ENCODE measurements at regions not wholly inside any gene's neighbourhood (a gene's known extent, or its start where the extent isn't known, plus 50 kb on each side); places are given as distances from the start of the nearest gene placed in this dataset.
"Not testable (repeated sequence)": the region's sequence is repeated elsewhere in the genome, so short reads cannot be mapped to it uniquely, and the experiment has no call there.

DNA sequence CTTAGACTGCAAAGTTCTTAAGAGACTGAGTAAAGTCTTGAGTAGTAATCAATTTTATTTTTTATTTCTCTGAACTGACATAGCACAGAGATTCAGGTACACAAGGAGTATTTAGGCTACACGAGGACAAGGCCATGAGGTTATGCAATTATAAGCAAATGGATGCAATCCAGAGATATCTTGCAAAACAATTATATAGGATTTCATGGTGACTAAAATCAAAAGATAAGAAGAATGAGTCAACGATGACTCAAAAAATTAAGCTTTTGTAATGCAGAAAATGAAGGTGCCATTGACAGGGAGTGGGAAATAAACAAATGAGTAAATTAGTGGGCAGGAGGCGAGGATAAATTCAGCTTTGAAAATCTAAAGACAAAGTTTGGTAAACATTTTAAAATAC, 66.7 kb upstream of the MYO3A start:
- no peak for DNase-seq (ENCODE audit: low spot score)

DNA sequence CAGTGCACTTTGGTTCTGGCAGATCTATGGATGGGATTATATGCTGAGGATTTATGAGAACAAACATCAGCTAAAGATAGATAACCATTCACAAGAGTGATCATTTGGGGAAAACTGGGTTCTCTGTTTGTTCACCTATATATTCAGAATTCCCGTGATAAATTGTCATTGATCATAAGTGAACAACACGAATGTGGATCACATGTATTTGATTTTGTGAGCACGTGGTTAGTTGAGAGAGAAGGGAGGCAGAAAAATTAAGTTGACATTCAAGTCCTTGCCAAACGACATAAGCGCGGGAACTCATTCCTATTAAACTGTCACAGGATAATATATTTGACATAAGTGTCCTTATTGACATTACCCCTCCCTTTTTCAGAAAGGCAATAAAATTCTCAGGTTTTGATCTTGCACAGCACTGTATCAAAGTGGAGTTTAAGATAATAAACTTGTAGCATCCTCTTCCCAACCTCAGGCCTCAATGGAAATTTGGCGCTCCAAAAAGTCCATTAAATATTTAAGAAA, 64.9 kb upstream of the MYO3A start:
- DNase-seq (ENCODE audit: low spot score), result no peak

DNA sequence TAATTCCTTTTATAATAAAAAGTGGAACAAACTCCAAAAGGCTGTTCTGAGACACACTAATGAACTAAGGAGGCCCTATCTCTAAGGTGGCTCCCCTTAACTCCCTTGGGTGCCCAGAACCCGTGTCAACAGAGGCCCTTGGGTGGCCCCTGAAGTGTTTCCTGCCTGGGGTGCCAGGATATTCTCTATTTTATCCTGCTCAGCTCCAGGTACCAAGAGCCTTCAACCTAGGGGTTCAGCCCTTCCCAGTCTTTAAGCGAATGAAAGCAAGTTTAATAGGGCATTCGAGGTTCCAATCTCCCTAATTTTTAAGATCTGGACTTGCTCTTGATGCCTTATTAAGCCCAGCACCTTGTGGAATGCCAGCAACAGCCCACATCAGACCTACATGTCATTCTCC, 64.4 kb upstream of the MYO3A start:
- DNase-seq (ENCODE audit: low spot score), result no peak

DNA sequence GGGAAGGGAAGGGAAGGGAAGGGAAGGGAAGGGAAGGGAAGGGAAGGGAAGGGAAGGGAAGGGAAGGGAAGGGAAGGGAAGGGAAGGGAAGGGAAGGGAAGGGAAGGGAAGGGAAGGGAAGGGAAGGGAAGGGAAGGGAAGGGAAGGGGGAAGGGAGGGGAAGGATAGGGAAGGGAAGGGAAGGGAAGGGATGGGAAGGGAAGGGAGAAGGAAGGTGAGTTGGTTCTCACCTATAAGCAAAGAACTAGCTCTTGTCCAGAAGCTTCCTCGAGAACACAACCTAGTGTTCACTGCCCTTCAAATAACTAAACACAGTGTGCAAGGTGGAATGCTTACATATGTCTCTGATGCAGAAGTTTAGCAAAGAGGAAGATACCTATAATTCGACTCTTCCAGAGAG, 59.6 kb upstream of the MYO3A start:
- DNase-seq (ENCODE audit: low spot score), result not testable (repeated sequence)

DNA sequence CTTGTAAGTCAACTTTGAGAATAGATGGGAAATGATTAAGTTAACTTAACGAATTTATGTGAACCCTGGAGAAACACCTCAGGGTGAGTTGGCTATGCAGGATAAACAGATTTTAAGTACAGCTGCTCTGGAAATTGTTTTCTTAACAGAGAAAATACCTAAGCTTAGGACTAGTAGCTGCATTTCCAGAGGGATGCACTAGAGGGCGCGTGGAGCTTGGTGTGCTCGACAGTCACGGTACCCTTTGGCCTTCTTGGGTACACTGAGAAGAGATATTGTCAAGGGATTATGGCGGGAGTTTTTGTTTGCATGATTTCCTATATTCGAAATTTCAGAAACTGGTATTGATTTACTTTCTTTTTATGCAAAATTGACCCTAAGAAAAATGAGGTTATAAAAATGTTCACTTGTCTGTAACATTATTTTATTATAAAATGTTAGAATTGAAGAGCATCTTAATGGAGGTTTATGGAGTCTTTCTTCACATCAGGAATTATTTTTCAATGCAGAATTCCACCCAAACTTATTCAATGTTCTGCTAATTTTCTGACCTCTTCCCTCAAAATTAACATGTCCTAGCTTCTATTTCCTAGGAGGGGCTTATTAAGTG, 58.4 kb upstream of the MYO3A start:
- peak; percentile 67 for DNase-seq (ENCODE audit: low spot score)

DNA sequence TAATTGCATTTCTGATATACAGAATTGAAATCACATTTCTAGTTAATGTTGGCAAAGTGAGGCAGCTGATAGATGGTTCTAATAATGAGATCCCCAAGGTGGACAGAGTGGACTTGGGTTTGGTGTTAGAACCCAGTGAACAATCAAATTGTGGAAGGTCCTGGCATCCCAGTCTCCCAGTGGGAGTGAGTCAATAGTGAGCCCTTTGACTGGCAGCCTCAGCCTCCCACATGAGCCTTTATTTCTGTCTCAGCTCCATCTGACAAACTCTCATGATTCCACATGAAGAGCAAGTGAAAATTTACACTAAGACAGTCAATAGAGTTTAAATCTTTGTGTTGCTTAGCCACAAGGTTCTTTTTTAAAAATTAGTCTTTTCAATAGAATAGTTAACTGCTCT, 56.7 kb upstream of the MYO3A start:
- no peak for DNase-seq (ENCODE audit: low spot score)
